HG03571 (cell line): ENCODE measurements at regions not wholly inside any gene's neighbourhood (a gene's known extent, or its start where the extent isn't known, plus 50 kb on each side); places are given as distances from the start of the nearest gene placed in this dataset.
"Not testable (repeated sequence)": the region's sequence is repeated elsewhere in the genome, so short reads cannot be mapped to it uniquely, and the experiment has no call there.

Source experiments
- ATAC-seq: cut with Tn5 transposase; IDR thresholded peaks from one replicate; pipeline ENCODE4 v1.9.1; 2021; ENCODE audit not compliant: unreplicated experiment

GRCh38 chr2:111660811-111661210 is 223.2 kb downstream of the ANAPC1 start:
- no peak for ATAC-seq

GRCh38 chr2:111661286-111661940 is 222.6 kb downstream of the ANAPC1 start:
- no peak for ATAC-seq

GRCh38 chr2:111662039-111662770 is 221.8 kb downstream of the ANAPC1 start:
- no peak for ATAC-seq

DNA sequence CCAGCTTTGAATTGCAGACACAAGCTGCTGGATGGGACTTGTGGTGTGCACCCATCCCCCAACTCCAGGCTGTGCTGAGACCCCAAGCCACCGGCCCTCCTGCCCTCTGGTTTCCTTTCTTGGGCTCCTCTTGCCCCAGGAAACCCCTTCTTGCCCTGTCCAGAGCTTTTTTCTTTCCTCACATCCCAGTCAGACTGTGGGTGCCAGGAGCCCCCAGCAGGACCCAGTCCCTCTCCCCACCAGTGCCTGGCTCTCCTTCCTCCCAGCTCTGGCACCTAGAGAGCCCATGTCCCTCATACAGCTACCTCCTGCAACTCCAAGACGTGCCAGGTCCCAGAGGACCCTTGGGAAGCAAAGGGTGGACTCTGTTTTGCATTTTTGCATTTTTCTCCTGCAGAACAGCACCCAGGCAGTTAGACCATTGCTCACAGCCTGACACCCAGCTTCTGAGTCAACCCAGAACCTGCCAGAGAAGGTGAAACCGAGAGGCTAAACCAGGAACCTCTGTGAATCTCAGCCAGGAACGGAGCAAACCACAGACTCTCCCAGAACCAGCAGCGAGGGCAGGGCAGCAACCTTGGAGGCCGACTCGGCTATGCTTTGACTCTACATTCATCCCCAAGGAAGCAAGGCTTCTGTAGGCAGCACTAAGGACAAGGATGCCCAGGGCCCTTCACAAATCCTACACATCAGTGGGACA is 221.1 kb downstream of the ANAPC1 start:
- no peak for ATAC-seq

DNA sequence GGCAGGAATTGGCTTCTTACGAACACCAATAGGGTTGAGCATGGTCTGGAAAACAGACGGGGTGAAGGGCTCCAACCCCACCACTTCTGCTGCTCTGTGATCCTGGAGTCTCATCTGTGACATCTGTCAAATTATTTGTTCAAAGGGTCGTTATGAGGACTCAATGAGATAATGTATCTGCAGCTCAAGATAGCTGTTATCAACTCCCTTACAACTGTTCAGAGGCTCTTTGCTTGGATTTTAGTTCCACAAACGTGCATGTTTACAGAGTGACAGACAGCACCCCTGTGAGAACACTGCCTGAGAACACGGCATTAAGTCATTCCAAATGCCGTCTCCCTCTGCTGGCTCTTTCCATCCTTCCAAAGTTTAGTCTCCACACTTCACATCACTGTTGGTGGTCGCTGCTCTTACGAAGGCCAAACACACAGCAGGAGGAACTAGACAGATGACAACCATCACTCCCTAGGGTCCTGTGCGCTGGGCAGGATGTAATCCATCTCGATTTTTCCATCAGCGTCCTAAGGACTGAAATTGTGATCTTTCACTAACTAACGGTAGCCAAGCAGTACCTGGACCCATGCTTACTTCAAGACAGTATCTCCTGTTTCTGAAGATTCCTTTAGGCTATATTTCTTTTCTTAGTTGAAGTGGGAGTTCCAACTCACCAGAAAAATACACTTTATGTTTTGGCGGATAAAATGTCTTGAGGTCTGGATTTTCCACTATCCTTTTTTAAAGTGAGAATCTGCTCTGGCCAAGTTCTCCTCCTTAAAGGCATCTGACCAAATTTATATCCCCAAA is 220.3 kb downstream of the ANAPC1 start:
- no peak for ATAC-seq

DNA sequence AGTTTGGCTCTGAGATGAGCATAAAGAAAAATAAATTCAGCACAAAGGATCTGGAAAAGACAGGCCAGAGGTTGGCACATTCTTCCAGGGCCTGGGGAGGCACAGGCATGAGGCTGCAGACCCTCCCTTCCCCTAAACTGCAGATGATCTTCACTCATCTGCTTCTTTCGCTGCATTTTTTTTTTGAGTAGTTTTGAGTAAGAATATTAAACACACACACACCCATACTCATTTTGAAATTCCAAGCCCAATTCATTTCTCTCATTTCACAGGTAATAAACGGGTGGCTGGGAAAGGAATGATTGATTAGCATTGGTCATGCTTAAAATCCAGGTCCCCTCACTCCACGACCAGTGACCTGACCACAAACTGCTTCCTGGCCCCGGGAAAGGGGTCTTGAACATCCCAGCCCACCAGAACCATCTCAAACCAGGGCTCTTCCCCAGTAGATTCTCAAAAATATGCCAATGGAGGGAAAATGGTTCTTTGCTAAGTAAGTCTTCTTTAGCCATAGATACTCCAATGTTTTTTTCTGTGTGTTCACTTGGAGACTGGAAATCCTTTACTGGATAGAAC is 219.6 kb downstream of the ANAPC1 start:
- ATAC-seq: no peak

- no peak for ATAC-seq
Measured at GRCh38 chr2:111665011-111665410, 219.0 kb downstream of the ANAPC1 start.

- ATAC-seq: no peak
Measured at GRCh38 chr2:111665551-111666116, 218.4 kb downstream of the ANAPC1 start.

DNA sequence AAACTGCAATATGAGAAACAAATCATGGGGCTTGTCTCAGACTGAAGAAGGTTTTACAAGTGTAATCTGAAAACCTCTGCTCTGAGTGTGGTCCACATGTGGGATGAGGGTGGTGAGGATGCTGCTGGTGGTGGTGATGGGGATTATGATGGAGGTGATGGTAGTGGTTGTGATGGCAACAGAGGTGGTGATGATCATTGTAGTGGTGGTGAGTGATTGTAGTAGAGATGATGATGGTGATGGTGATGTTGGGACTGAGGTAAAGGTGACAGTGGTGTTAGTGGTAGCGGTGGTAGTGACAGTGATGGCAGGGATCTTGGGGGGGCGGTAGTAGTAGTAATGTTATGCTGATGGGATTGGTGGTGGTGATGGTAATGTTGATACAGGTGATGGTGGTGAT is 217.8 kb downstream of the ANAPC1 start:
- no peak for ATAC-seq

DNA sequence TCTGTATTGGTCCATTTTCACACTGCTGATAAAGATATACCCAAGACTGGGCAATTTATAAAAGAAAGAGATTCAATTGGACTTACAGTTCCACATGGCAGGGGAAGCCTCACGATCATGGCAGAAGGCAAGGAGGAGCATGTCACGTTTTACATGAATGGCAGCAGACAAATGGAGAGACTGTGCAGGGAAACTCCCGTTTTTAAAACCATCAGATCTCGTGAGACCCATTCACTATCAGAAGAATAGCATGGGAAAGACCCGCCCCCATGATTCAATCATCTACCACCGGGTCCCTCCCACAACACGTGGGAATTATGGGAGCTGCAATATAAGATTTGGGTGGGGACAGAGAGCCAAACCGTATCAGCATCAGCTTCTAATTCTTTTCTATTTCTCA is 217.0 kb downstream of the ANAPC1 start:
- no peak for ATAC-seq

DNA sequence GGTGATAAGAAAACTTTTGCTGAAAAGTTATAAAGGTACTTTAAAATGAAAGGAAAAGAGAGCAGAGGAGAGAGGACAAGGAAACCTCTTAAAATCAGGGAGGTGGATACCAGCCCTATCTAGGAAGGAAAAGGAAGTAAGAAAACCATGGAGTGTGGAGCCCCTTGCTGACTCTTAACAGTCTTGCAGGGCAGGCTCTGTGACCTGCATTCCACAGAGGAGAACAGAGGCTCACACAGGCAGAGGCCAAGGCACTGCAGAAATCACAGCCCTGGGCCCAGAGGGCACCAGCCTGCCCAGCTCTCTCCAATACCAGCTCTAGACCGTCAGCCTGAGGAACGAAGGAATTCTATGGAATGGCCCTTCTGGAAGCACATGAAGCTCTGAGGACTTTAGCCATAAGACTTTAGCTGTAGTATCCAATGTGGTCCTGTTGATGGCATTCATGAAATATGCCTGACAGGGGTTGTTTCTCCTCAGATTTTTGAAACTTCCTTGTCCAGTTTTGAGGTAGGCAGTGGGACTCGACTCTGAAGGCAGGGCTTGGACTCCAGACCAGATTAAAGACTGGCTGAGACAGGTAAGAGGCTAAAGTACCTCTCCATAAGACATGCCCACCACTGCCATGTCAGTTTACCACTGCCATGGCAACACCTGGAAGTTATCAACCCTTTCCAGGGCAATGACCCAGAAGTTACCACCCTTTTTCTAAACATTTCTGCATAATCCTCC is 216.3 kb downstream of the ANAPC1 start:
- no peak for ATAC-seq

GRCh38 chr2:111668274-111668616 is 215.7 kb downstream of the ANAPC1 start:
- ATAC-seq: no peak

- ATAC-seq: no peak
Measured at GRCh38 chr2:111668741-111669140, 215.3 kb downstream of the ANAPC1 start.

- ATAC-seq: no peak
Measured at GRCh38 chr2:111669928-111670695, 213.9 kb downstream of the ANAPC1 start.

DNA sequence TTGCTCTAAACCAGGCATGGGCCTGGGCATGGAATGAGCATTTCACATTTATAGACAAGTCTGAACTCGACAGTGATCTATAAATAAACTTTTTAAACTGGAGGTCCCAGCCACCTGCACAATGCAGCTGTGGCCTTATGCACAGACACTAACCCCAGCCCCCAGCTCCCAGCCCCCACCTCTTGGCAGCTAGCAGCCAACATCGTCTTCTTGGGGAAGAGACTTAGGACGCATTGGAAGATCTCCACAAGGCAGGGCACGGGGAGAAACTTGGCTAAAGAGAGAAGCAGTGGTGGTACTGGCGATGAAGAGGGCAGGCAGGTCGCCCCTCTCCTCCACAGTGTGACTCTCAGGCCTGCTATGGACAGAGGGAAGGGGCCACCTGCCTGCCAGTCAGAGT is 213.2 kb downstream of the ANAPC1 start:
- ATAC-seq: no peak

DNA sequence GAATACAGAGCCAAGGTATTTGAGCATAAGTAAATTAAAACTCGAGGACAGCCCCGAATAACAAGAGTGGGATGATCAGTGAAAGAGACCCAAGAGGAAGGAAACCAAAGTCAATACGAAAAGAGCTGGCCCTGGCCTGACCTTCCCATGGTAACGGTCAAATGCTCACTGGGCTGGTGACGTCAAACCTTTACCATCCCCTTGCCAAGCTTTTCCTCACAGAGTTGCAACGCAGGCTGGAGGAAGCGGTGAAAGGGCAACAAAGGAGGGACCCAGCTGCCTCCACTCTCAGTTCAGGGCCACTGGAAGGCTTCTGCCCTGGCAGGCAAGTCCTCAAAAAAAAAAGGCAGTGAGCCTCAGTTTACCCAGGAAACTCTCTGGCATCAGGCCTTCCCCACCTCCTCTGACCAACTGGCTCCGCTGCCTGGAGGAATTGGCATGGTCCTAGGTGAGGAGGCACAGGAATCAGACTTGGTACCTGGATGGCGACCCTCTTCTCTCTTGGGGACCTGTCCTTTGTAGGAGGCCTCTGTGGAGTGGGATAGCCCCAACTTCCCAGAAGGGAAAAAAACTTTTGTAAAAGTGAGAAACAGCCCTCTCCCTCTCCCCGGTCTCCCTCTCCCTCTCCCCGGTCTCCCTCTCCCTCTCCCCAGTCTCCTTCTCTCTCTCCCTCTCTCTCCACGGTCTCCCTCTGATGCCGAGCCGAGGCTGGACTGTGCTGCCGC is 212.4 kb downstream of the ANAPC1 start:
- no peak for ATAC-seq

DNA sequence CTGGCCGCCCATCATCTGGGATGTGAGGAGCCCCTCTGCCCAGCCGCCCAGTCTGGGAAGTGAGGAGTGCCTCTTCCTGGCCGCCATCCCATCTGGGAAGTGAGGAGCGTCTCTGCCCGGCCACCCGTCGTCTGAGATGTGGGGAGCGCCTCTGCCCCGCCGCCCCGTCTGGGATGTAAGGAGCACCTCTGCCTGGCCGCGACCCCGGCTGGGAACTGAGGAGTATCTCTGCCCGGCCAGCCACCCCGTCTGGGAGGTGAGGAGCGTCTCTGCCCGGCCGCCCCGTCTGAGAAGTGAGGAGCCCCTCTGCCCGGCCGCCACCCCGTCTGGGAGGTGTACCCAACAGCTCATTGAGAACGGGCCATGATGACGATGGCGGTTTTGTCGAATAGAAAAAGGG is 211.4 kb downstream of the ANAPC1 start:
- not testable (repeated sequence) for ATAC-seq

DNA sequence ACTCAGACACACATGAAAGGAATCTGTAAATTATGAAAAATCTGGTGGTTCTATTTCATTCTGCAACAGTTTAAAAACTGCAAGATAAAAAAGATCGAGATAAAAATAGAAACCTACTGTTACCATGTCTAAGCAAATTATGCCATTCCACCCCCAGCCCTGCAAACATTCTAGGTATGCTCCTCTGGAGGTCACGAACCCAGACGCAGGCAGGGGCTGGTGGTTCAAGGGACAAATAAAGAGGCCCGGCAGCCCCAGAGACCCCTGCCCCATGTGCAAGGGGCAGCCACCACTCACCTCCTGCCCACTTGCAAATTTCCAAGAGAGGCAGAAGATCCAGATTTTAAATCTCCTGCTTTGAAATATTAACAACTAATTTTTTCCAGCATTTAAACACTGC is 210.5 kb downstream of the ANAPC1 start:
- no peak for ATAC-seq
